Smooth muscle cell (in vitro differentiated cells): ENCODE measurements at regions not wholly inside any gene's neighbourhood (a gene's known extent, or its start where the extent isn't known, plus 50 kb on each side); places are given as distances from the start of the nearest gene placed in this dataset.

Experiments used
- DNase-seq: peaks from one replicate; lab custom pipeline; 2025; ENCODE audit not compliant: unreplicated experiment; lab: John Stamatoyannopoulos, UW
- H2AFZ ChIP-seq: fragments of 200-600 bp; sonication (generic); 2 replicates; pipeline ENCODE4 v1.6.0; 2016; ENCODE audit warnings: antibody characterized with exemption, low read depth, mild to moderate bottlenecking
- H3F3A ChIP-seq: fragments of 200-600 bp; sonication (generic); 2 replicates; pipeline ENCODE4 v1.6.0; 2017; ENCODE audit warnings: antibody characterized with exemption, low read depth
- H3K27ac ChIP-seq: fragments of 200-600 bp; sonication (generic); 2 replicates; pipeline ENCODE4 v1.5.1; 2016; ENCODE audit warnings: low read depth, mild to moderate bottlenecking
- H3K27me3 ChIP-seq: fragments of 200-600 bp; sonication (generic); 2 replicates; pipeline ENCODE4 v1.6.1; 2016; ENCODE audit warnings: low read depth, mild to moderate bottlenecking
- H3K36me3 ChIP-seq: fragments of 200-600 bp; sonication (generic); 2 replicates; pipeline ENCODE4 v1.5.1; 2016; ENCODE audit warnings: low read depth
- H3K4me1 ChIP-seq: fragments of 200-600 bp; sonication (generic); 2 replicates; pipeline ENCODE4 v1.5.1; 2016; ENCODE audit warnings: low read depth
- H3K4me2 ChIP-seq: fragments of 200-600 bp; sonication (generic); 2 replicates; pipeline ENCODE4 v1.6.0; 2016; ENCODE audit warnings: mild to moderate bottlenecking
- H3K4me3 ChIP-seq: fragments of 200-600 bp; sonication (generic); 2 replicates; pipeline ENCODE4 v1.5.1; 2016; ENCODE audit warnings: mild to moderate bottlenecking
- H3K79me2 ChIP-seq: fragments of 200-600 bp; sonication (generic); 2 replicates; pipeline ENCODE4 v1.6.0; 2016; ENCODE audit warnings: low read depth, mild to moderate bottlenecking
- H3K9ac ChIP-seq: fragments of 200-600 bp; sonication (generic); 2 replicates; pipeline ENCODE4 v1.6.0; 2016; ENCODE audit warnings: low read depth
- H3K9me3 ChIP-seq: fragments of 200-600 bp; sonication (generic); replicated peaks from 2 replicates; pipeline ENCODE4 v1.5.1; 2016; ENCODE audit warnings: low read depth
- H4K20me1 ChIP-seq: fragments of 200-600 bp; sonication (generic); 2 replicates; pipeline ENCODE4 v1.6.0; 2016; ENCODE audit warnings: low read depth
- WGBS: methylation state at CpG from one replicate; pipeline ENCODE4 v1.1.7; 2016; ENCODE audit warnings: low lambda C conversion rate; 5-methylcytosine and 5-hydroxymethylcytosine counted together
- TF ChIP-seq, protein P1 (sequence below): fragments of 200-600 bp; sonication (generic); IDR thresholded peaks from 2 replicates; pipeline ENCODE4 v1.5.1; 2017; ENCODE audit warnings: borderline replicate concordance, mild to moderate bottlenecking, antibody characterized with exemption; ENCODE audit not compliant: insufficient read depth, poor library complexity, severe bottlenecking

DNA sequence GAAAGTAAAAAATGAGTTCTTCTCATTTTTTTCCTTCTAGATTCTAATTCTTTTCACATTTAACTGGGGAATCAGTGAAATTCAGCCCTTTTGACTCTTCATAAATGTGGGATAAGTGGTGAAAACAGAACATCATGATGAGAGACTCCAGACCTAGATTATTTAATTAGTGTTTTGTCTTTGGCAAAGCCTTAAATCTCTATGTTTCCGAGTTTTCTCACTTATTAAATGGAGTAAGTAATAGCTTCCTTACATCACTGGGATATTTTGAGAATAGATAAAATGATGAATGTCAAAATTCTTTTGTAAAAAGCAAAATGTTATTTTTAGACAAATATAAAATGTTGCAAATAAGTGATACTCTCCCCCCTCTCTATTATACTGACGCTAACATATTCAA, 468.6 kb upstream of the ARRDC3 start:
- Histone ChIP-seq H3K27me3 (no peaks in the 10 kb centered on the region), H3K27ac (no peak overlapping the region), H3K79me2 (no peaks in the 10 kb centered on the region), H3K9me3 (no peaks in the 10 kb centered on the region), H3K4me2 (no peak overlapping the region), H3F3A (no peaks in the 10 kb centered on the region), H2AFZ (no peak overlapping the region), H3K9ac (no peak overlapping the region), H3K4me1 (no peaks in the 10 kb centered on the region), H3K36me3 (no peaks in the 10 kb centered on the region), H3K4me3 (no peak overlapping the region), H4K20me1 (no peaks in the 10 kb centered on the region)
- DNase-seq: no peak
- TF ChIP-seq, protein P1, sequence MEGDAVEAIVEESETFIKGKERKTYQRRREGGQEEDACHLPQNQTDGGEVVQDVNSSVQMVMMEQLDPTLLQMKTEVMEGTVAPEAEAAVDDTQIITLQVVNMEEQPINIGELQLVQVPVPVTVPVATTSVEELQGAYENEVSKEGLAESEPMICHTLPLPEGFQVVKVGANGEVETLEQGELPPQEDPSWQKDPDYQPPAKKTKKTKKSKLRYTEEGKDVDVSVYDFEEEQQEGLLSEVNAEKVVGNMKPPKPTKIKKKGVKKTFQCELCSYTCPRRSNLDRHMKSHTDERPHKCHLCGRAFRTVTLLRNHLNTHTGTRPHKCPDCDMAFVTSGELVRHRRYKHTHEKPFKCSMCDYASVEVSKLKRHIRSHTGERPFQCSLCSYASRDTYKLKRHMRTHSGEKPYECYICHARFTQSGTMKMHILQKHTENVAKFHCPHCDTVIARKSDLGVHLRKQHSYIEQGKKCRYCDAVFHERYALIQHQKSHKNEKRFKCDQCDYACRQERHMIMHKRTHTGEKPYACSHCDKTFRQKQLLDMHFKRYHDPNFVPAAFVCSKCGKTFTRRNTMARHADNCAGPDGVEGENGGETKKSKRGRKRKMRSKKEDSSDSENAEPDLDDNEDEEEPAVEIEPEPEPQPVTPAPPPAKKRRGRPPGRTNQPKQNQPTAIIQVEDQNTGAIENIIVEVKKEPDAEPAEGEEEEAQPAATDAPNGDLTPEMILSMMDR: no peak
- WGBS: 61% methylated on average over 2 of the region's 2 CpGs

DNA sequence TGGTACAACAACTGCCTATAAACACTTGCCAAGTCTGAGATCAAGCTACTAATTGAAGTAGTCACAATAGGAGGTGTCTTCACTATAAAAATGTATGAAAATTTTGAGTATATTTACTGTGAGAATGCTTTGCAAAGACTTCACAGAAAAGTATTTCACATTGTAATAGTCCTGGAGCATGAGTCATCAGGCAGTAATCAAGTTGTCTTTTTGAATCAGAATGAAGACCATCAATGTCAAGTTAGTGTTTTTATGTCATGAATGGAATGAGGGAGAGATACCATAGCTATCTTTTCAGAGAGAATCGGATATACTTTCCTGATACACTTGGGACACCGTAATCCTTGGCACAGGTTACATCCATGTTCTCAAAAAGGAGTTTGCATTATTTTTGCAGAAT, 466.9 kb upstream of the ARRDC3 start:
- no peak overlapping the region for H3K27ac ChIP-seq
- H3K4me2 ChIP-seq: no peak overlapping the region
- no peak overlapping the region for H3K9ac ChIP-seq
- TF ChIP-seq, protein P1: no peak
- DNase-seq: no peak
- no peak overlapping the region for H2AFZ ChIP-seq
- no peaks in the 10 kb centered on the region for H3K36me3 ChIP-seq
- H3K27me3 ChIP-seq: no peaks in the 10 kb centered on the region
- no peaks in the 10 kb centered on the region for H3K9me3 ChIP-seq
- WGBS: 72% methylated on average over 2 of the region's 2 CpGs
- H3K79me2 ChIP-seq: no peaks in the 10 kb centered on the region
- no peaks in the 10 kb centered on the region for H4K20me1 ChIP-seq
- no peak overlapping the region for H3K4me3 ChIP-seq
- no peaks in the 10 kb centered on the region for H3K4me1 ChIP-seq
- no peaks in the 10 kb centered on the region for H3F3A ChIP-seq

GRCh38 chr5:91849069-91849468, 466.0 kb upstream of the ARRDC3 start:
- no peak for DNase-seq
- no peaks in the 10 kb centered on the region for H3K36me3 ChIP-seq
- no peak overlapping the region for H3K9ac ChIP-seq
- peak overlapping the region; percentile 46 for H3K27ac ChIP-seq
- no peaks in the 10 kb centered on the region for H3K4me1 ChIP-seq
- TF ChIP-seq, protein P1: no peak
- H3K4me2 ChIP-seq: no peak overlapping the region
- H3F3A ChIP-seq: no peaks in the 10 kb centered on the region
- H3K4me3 ChIP-seq: no peak overlapping the region
- H2AFZ ChIP-seq: no peak overlapping the region
- WGBS: 83% methylated on average over 3 of the region's 3 CpGs
- H3K79me2 ChIP-seq: no peaks in the 10 kb centered on the region
- no peaks in the 10 kb centered on the region for H3K27me3 ChIP-seq
- no peaks in the 10 kb centered on the region for H3K9me3 ChIP-seq
- no peaks in the 10 kb centered on the region for H4K20me1 ChIP-seq

- Histone ChIP-seq H3K27ac (peak overlapping the region; percentile 58), H3K36me3 (no peaks in the 10 kb centered on the region), H3K79me2 (no peaks in the 10 kb centered on the region), H3K4me2 (peak overlapping the region; percentile 38), H3K4me3 (no peak overlapping the region), H3K4me1 (no peaks in the 10 kb centered on the region), H3K27me3 (no peaks in the 10 kb centered on the region), H4K20me1 (no peaks in the 10 kb centered on the region), H3K9ac (no peak overlapping the region), H3F3A (no peaks in the 10 kb centered on the region), H3K9me3 (no peaks in the 10 kb centered on the region), H2AFZ (no peak overlapping the region)
- TF ChIP-seq, protein P1: no peak
- WGBS: 3% methylated on average over 3 of the region's 3 CpGs
- DNase-seq: no peak
Observed at GRCh38 chr5:91848453-91848852, 465.3 kb upstream of the ARRDC3 start.
